Lower leg skin (tissue), 3 donors: ENCODE measurements at regions not wholly inside any gene's neighbourhood (a gene's known extent, or its start where the extent isn't known, plus 50 kb on each side); places are given as distances from the start of the nearest gene placed in this dataset.

Experiments used
- CTCF ChIP-seq, 3 donors: fragments of 450-650 bp; IDR thresholded peaks; one replicate each; pipeline ENCODE4 v1.5.1; 2016; ENCODE audit warnings: antibody characterized with exemption in 3 of 3, mild to moderate bottlenecking in 3 of 3, moderate library complexity in 2 of 3
- POLR2A ChIP-seq, 2 donors: fragments of 450-650 bp; IDR thresholded peaks; one replicate each; pipeline ENCODE4 v1.6.1; 2016 to 2017; ENCODE audit warnings: antibody characterized with exemption in 2 of 2, mild to moderate bottlenecking in 1 of 2, moderate library complexity in 1 of 2

GRCh38 chr16:74046524-74046923 lies 250.1 kb upstream of the PSMD7 start:
- TF ChIP-seq CTCF (IDR thresholded peaks at IDR 0.05) = no peak
- TF ChIP-seq POLR2A (IDR thresholded peaks at IDR 0.05) = no peak
